Cardiac muscle cell (in vitro differentiated cells and primary cell): ENCODE measurements at regions not wholly inside any gene's neighbourhood (a gene's known extent, or its start where the extent isn't known, plus 50 kb on each side); places are given as distances from the start of the nearest gene placed in this dataset.
"Not testable (repeated sequence)": the region's sequence is repeated elsewhere in the genome, so short reads cannot be mapped to it uniquely, and the experiment has no call there.

Experiments
- DNase-seq, 2 donors: peaks; one replicate each; pipeline versions ENCODE4 v3.0.0 to v3.0.0-alpha.2; 2010 to 2017; ENCODE audit warnings: low read depth in 1 of 2, low spot score in 1 of 2
- H3K27ac ChIP-seq: fragments of 200-600 bp; sonication (generic); 2 replicates; pipeline ENCODE4 v1.5.1; 2016
- H3K27me3 ChIP-seq: fragments of 200-600 bp; sonication (generic); 2 replicates; pipeline ENCODE4 v1.6.0; 2016; ENCODE audit warnings: control low read depth
- H3K36me3 ChIP-seq: fragments of 200-600 bp; sonication (generic); 2 replicates; pipeline ENCODE4 v1.5.1; 2016; ENCODE audit warnings: control low read depth
- H3K4me1 ChIP-seq: fragments of 200-600 bp; sonication (generic); 2 replicates; pipeline ENCODE4 v1.8.1; 2017; ENCODE audit warnings: low read depth, mild to moderate bottlenecking, mixed run types
- H3K4me3 ChIP-seq: fragments of 200-600 bp; sonication (generic); 2 replicates; pipeline ENCODE4 v1.5.1; 2016; ENCODE audit warnings: mild to moderate bottlenecking
- H3K9me3 ChIP-seq: fragments of 200-600 bp; sonication (generic); 2 replicates; pipeline ENCODE4 v1.5.1; 2017; ENCODE audit warnings: low read depth, mild to moderate bottlenecking, control low read depth
- CTCF ChIP-seq: IDR thresholded peaks from 2 replicates; pipeline ENCODE4 v1.5.1; 2012; ENCODE audit warnings: low read depth, mild to moderate bottlenecking, low read length

GRCh38 chr4:104283303-104283702 is 211.4 kb downstream of the CXXC4 start:
- Histone ChIP-seq H3K4me3 (no peak overlapping the region), H3K27ac (no peak overlapping the region), H3K4me1 (no peaks in the 10 kb centered on the region), H3K9me3 (no peaks in the 10 kb centered on the region), H3K27me3 (no peaks in the 10 kb centered on the region), H3K36me3 (no peaks in the 10 kb centered on the region)
- TF ChIP-seq CTCF: no peak
- DNase-seq: no peak

GRCh38 chr4:104279744-104280143 is 214.9 kb downstream of the CXXC4 start:
- no peak for TF ChIP-seq CTCF
- Histone ChIP-seq H3K36me3 (no peaks in the 10 kb centered on the region), H3K27me3 (no peaks in the 10 kb centered on the region), H3K4me3 (no peak overlapping the region), H3K4me1 (no peaks in the 10 kb centered on the region), H3K9me3 (no peaks in the 10 kb centered on the region), H3K27ac (no peak overlapping the region)
- DNase-seq: no peak

- DNase-seq: no peak
- no peak for TF ChIP-seq CTCF
- H3K27me3 ChIP-seq: no peaks in the 10 kb centered on the region
- H3K4me3 ChIP-seq: no peak overlapping the region
- no peaks in the 10 kb centered on the region for H3K36me3 ChIP-seq
- no peaks in the 10 kb centered on the region for H3K4me1 ChIP-seq
- H3K9me3 ChIP-seq: no peaks in the 10 kb centered on the region
- no peak overlapping the region for H3K27ac ChIP-seq
Observed at GRCh38 chr4:104272966-104273365, 221.7 kb downstream of the CXXC4 start.

- H3K27ac ChIP-seq, DNase-seq, H3K4me3 ChIP-seq, H3K4me1 ChIP-seq, H3K9me3 ChIP-seq, H3K36me3 ChIP-seq, H3K27me3 ChIP-seq: not testable (repeated sequence)
Observed at GRCh38 chr4:104269603-104270002, 225.1 kb downstream of the CXXC4 start.

- Histone ChIP-seq H3K9me3 (no peaks in the 10 kb centered on the region), H3K27ac (no peak overlapping the region), H3K4me3 (no peak overlapping the region), H3K27me3 (no peaks in the 10 kb centered on the region), H3K36me3 (no peaks in the 10 kb centered on the region), H3K4me1 (no peaks in the 10 kb centered on the region)
- no peak for TF ChIP-seq CTCF
- no peak for DNase-seq
Observed at GRCh38 chr4:104263100-104263499, 231.6 kb downstream of the CXXC4 start.

GRCh38 chr4:104262678-104263077 is 232.0 kb downstream of the CXXC4 start:
- no peaks in the 10 kb centered on the region for H3K4me1 ChIP-seq
- TF ChIP-seq CTCF: no peak
- DNase-seq: no peak
- H3K9me3 ChIP-seq: no peaks in the 10 kb centered on the region
- no peaks in the 10 kb centered on the region for H3K27me3 ChIP-seq
- H3K27ac ChIP-seq: no peak overlapping the region
- no peak overlapping the region for H3K4me3 ChIP-seq
- no peaks in the 10 kb centered on the region for H3K36me3 ChIP-seq
